OCI-LY7 (cell line): ENCODE measurements at regions not wholly inside any gene's neighbourhood (a gene's known extent, or its start where the extent isn't known, plus 50 kb on each side); places are given as distances from the start of the nearest gene placed in this dataset.

Source experiments
- BruUV-seq: library from RNA; stranded (reverse); fragments of 400-500 nt; replicated peaks from 2 replicates; lab custom pipeline; 2021; lab: Mats Ljungman, UMichigan
- CTCF ChIA-PET: fragments of 300-600 bp; sonication (Branson Sonifier 250); formaldehyde crosslinking; loops from one replicate; lab custom pipeline; 2022; ENCODE audit warnings: antibody characterized with exemption; ENCODE audit not compliant: unreplicated experiment; lab: Charles Lee
- POLR2A ChIA-PET: fragments of 300-600 bp; sonication (Branson Sonifier 250); formaldehyde crosslinking; loops from one replicate; lab custom pipeline; 2022; ENCODE audit warnings: antibody characterized with exemption; lab: Charles Lee
- DNase-seq: peaks from one replicate; pipeline ENCODE4 v3.0.0-alpha.2; 2015; ENCODE audit warnings: low spot score
- H2AFZ ChIP-seq: fragments of 200-600 bp; sonication (generic), shearing (Covaris generic); 2 replicates; pipeline ENCODE4 v1.6.1; 2014; ENCODE audit warnings: mild to moderate bottlenecking, antibody characterized with exemption, low read length, moderate library complexity
- H3K27ac ChIP-seq: fragments of 200-600 bp; sonication (generic); 2 replicates; pipeline ENCODE4 v1.5.1; 2014; ENCODE audit warnings: mixed run types, low read depth, mild to moderate bottlenecking, moderate library complexity, low read length, inconsistent platforms; ENCODE audit not compliant: poor library complexity, severe bottlenecking
- H3K36me3 ChIP-seq: fragments of 200-600 bp; sonication (generic); 2 replicates; pipeline ENCODE4 v1.6.1; 2014; ENCODE audit warnings: mild to moderate bottlenecking, antibody characterized with exemption, low read length, moderate library complexity, mixed read lengths; ENCODE audit not compliant: insufficient read depth
- H3K4me1 ChIP-seq: fragments of 200-600 bp; sonication (generic); 2 replicates; pipeline ENCODE4 v1.5.1; 2014; ENCODE audit warnings: mild to moderate bottlenecking, low read length; ENCODE audit not compliant: insufficient read depth, poor library complexity, severe bottlenecking
- H3K4me2 ChIP-seq: fragments of 200-600 bp; sonication (generic); 2 replicates; pipeline ENCODE4 v1.6.1; 2014; ENCODE audit warnings: mild to moderate bottlenecking, low read length
- H3K4me3 ChIP-seq: fragments of 200-600 bp; sonication (generic); 2 replicates; pipeline ENCODE4 v1.5.1; 2014; ENCODE audit warnings: mild to moderate bottlenecking, low read depth, low read length; ENCODE audit not compliant: poor library complexity, severe bottlenecking
- H3K79me2 ChIP-seq: fragments of 200-600 bp; sonication (generic); 2 replicates; pipeline ENCODE4 v1.6.1; 2016; ENCODE audit warnings: low read depth, mild to moderate bottlenecking, low read length, moderate library complexity, mixed read lengths; ENCODE audit not compliant: insufficient read depth
- H3K9me2 ChIP-seq: fragments of 200-600 bp; sonication (generic); 2 replicates; pipeline ENCODE4 v1.6.1; 2016; ENCODE audit warnings: mild to moderate bottlenecking, low read length, mixed read lengths; ENCODE audit not compliant: insufficient read depth
- H3K9me3 ChIP-seq: fragments of 200-600 bp; sonication (generic); 2 replicates; pipeline ENCODE4 v1.6.1; 2014; ENCODE audit warnings: mild to moderate bottlenecking, mixed run types, low read length, mixed read lengths
- H4K20me1 ChIP-seq: fragments of 200-600 bp; sonication (generic); 2 replicates; pipeline ENCODE4 v1.6.1; 2014; ENCODE audit warnings: mild to moderate bottlenecking, antibody characterized with exemption, low read length, moderate library complexity, mixed read lengths; ENCODE audit not compliant: insufficient read depth
- EZH2phosphoT487 ChIP-seq: fragments of 200-600 bp; sonication (generic); IDR thresholded peaks from 2 replicates; pipeline ENCODE4 v1.6.1; 2018; ENCODE audit warnings: low read depth, borderline replicate concordance, mild to moderate bottlenecking, mixed run types, antibody characterized with exemption, low read length, moderate library complexity, mixed read lengths
- intact Hi-C: fragments of 100-400 bp; cut with micrococcal nuclease; formaldehyde crosslinking; loops from one replicate; pipeline ENCODE4 v1.10.0; 2022; ENCODE audit not compliant: unreplicated experiment
- TF ChIP-seq, protein P1 (sequence below): fragments of 200-600 bp; sonication (generic); conservative IDR thresholded peaks from 2 replicates; pipeline ENCODE4 v1.5.1; 2014; ENCODE audit warnings: mild to moderate bottlenecking, antibody characterized with exemption, low read length, moderate library complexity, mixed read lengths

DNA sequence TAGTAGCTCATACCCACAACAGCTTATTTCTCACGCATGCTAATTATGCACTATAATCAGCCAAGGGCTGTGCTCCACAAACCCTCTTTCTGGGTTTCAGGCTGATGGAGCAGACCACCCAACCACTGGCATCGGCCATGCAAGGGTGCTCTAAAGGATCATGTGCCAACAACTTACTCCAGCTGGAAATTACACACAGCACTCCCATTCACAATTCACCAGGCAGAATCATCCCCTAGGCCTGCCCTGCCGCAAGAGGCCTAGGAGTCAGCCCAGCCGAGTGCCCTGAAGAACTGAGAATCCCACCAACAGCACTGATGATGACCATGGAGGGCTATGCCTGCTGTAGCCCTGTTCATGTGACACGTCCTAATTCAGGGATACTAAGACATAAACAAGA is 216.2 kb upstream of the CHRNA7 start:
- BruUV-seq, result no TSS peak
- POLR2A ChIA-PET, result no interaction called here
- Histone ChIP-seq H3K79me2 (no peaks in the 10 kb centered on the region), H3K27ac (no peak overlapping the region), H3K36me3 (no peaks in the 10 kb centered on the region), H2AFZ (no peak overlapping the region), H3K4me1 (no peaks in the 10 kb centered on the region), H3K9me3 (no peaks in the 10 kb centered on the region), H4K20me1 (no peaks in the 10 kb centered on the region), H3K4me3 (no peak overlapping the region), H3K4me2 (no peak overlapping the region), H3K9me2 (no peaks in the 10 kb centered on the region)
- DNase-seq, result no peak
- intact Hi-C loops, result no loop called here
- CTCF ChIA-PET, result no interaction called here
- no peak for TF ChIP-seq EZH2phosphoT487
- TF ChIP-seq, protein P1, sequence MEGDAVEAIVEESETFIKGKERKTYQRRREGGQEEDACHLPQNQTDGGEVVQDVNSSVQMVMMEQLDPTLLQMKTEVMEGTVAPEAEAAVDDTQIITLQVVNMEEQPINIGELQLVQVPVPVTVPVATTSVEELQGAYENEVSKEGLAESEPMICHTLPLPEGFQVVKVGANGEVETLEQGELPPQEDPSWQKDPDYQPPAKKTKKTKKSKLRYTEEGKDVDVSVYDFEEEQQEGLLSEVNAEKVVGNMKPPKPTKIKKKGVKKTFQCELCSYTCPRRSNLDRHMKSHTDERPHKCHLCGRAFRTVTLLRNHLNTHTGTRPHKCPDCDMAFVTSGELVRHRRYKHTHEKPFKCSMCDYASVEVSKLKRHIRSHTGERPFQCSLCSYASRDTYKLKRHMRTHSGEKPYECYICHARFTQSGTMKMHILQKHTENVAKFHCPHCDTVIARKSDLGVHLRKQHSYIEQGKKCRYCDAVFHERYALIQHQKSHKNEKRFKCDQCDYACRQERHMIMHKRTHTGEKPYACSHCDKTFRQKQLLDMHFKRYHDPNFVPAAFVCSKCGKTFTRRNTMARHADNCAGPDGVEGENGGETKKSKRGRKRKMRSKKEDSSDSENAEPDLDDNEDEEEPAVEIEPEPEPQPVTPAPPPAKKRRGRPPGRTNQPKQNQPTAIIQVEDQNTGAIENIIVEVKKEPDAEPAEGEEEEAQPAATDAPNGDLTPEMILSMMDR, result no peak

DNA sequence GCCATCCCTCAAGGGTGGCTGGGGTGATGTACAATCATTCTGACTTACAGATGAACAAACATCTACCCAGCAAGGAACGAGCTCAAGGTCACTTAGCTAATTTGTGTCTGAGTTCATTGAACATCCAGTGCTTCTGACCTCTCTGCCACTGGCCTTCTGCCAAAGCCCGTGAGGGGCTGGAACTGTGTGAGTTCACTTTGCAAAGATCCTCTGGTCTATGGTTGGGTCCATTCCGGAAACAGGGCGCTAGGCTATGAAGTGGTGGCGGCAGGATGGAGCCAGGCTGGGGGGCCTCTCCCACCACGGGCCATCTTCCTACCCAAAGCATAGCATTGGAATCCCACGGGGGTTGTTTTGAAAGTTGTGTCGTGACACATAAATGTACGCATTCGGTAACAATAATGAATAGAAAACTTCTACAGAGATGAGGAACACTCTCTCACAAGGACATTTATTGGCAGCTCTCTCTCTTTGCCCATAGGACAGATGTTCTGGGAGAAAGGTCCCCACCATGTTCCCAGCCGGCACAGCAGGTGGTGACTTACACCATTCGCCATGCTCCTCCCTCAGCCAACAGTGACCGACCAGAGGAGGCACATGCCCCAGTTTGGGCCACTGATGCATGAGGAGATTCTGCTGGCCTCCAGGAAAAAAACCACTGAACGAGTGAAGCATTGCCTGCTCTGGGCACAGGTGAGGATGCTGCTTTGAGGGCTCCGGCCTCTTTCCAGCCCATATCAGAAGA is 214.7 kb upstream of the CHRNA7 start:
- BruUV-seq, result no TSS peak
- H3K27ac ChIP-seq, result no peak overlapping the region
- ChIA-PET CTCF (no interaction called here), POLR2A (no interaction called here)
- no peaks in the 10 kb centered on the region for H3K79me2 ChIP-seq
- no peak overlapping the region for H2AFZ ChIP-seq
- H3K4me2 ChIP-seq, result no peak overlapping the region
- no peaks in the 10 kb centered on the region for H3K9me2 ChIP-seq
- H3K9me3 ChIP-seq, result no peaks in the 10 kb centered on the region
- H3K36me3 ChIP-seq, result no peaks in the 10 kb centered on the region
- TF ChIP-seq, protein P1, result no peak
- TF ChIP-seq EZH2phosphoT487, result no peak
- no peaks in the 10 kb centered on the region for H4K20me1 ChIP-seq
- no peak for DNase-seq
- no peaks in the 10 kb centered on the region for H3K4me1 ChIP-seq
- intact Hi-C loops, result no loop called here
- H3K4me3 ChIP-seq, result no peak overlapping the region

DNA sequence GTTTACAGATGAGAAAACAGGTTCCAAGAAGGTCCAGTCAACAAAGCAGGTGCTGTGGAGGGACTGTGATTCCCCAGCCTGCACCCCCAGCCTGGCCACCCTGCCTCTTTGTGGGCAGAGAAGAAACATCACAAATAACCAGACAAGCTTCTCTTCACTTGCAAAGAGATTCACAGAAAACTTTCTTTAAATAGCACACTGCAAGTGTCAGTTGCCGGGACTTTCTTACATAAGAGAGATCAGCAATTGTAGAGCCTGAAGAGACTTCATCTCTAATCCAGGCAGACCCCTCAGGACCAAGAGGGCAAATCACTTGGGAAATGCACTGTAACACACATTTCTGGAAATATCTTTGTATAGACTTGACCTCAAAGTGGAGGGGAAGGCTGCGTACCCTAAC is 207.9 kb upstream of the CHRNA7 start:
- CTCF ChIA-PET, result no interaction called here
- no peak for DNase-seq
- H3K4me2 ChIP-seq, result no peak overlapping the region
- H3K4me3 ChIP-seq, result no peak overlapping the region
- no peaks in the 10 kb centered on the region for H3K9me3 ChIP-seq
- TF ChIP-seq, protein P1, result no peak
- TF ChIP-seq EZH2phosphoT487, result no peak
- BruUV-seq, result no TSS peak
- no peak overlapping the region for H3K27ac ChIP-seq
- no peak overlapping the region for H2AFZ ChIP-seq
- H3K4me1 ChIP-seq, result no peaks in the 10 kb centered on the region
- H4K20me1 ChIP-seq, result no peaks in the 10 kb centered on the region
- no peaks in the 10 kb centered on the region for H3K79me2 ChIP-seq
- no peaks in the 10 kb centered on the region for H3K9me2 ChIP-seq
- intact Hi-C loops, result no loop called here
- H3K36me3 ChIP-seq, result no peaks in the 10 kb centered on the region
- POLR2A ChIA-PET, result no interaction called here
